SK-N-SH (cell line): ENCODE measurements at regions not wholly inside any gene's neighbourhood (a gene's known extent, or its start where the extent isn't known, plus 50 kb on each side); places are given as distances from the start of the nearest gene placed in this dataset.

Source experiments
- CTCF ChIA-PET: fragments of 300-600, 350-600 bp; formaldehyde crosslinking; extraction: SDS; loops from one replicate; lab custom pipeline; 2021; lab: Yijun Ruan, JAX
- POLR2A ChIA-PET: fragments of 350-600 bp; sonication (Branson Sonifier 250); formaldehyde crosslinking; extraction: SDS; loops from one replicate; lab custom pipeline; 2020; ENCODE audit warnings: antibody characterized with exemption, inconsistent platforms; lab: Yijun Ruan, JAX
- DNase-seq: peaks from one replicate; pipeline ENCODE4 v3.0.0; 2012
- H2AFZ ChIP-seq: fragments of 200-600 bp; sonication (generic); 2 replicates; pipeline ENCODE4 v1.8.1; 2016; ENCODE audit warnings: antibody characterized with exemption, mild to moderate bottlenecking, low read depth
- H3F3A ChIP-seq: fragments of 200-600 bp; sonication (generic); replicated peaks from 2 replicates; pipeline ENCODE3; 2016; ENCODE audit warnings: antibody characterized with exemption, mild to moderate bottlenecking; ENCODE audit not compliant: insufficient read depth
- H3K27ac ChIP-seq, 2 experiments: fragments of 200-500 bp in 1 of 2; fragments of 200-600 bp in 1 of 2; sonication (Bioruptor generic) in 1 of 2; sonication (generic), shearing (Covaris generic) in 1 of 2; 2 replicates each; pipeline versions ENCODE4 v1.5.1 to v1.6.1; 2014 to 2016; ENCODE audit warnings: low read depth in 2 of 2, inconsistent platforms in 1 of 2, low read length in 1 of 2, mild to moderate bottlenecking in 1 of 2, mixed read lengths in 1 of 2
- H3K27me3 ChIP-seq: fragments of 200-600 bp; sonication (generic), shearing (Covaris generic); 2 replicates; pipeline ENCODE4 v1.6.1; 2016; ENCODE audit warnings: mixed run types; ENCODE audit not compliant: insufficient read depth
- H3K36me3 ChIP-seq, 2 experiments: fragments of 200-500 bp in 1 of 2; fragments of 200-600 bp in 1 of 2; sonication (Bioruptor generic) in 1 of 2; sonication (generic) in 1 of 2; replicated peaks in 1 of 2; 2 replicates each; pipeline versions ENCODE3 to v1.5.1; 2014 to 2016; ENCODE audit warnings: low read length in 1 of 2, mild to moderate bottlenecking in 1 of 2; ENCODE audit not compliant: insufficient read depth in 2 of 2, control insufficient read depth in 1 of 2
- H3K4me1 ChIP-seq, 2 experiments: fragments of 200-500 bp in 1 of 2; fragments of 200-600 bp in 1 of 2; sonication (Bioruptor generic) in 1 of 2; sonication (generic), shearing (Covaris generic) in 1 of 2; 2 replicates each; pipeline versions ENCODE4 v1.5.1 to v1.6.1; 2014 to 2016; ENCODE audit warnings: low read depth in 1 of 2, low read length in 1 of 2, mixed run types in 1 of 2; ENCODE audit not compliant: insufficient read depth in 2 of 2, control insufficient read depth in 1 of 2
- H3K4me2 ChIP-seq: fragments of 200-600 bp; sonication (generic), shearing (Covaris generic); 2 replicates; pipeline ENCODE4 v1.6.1; 2017; ENCODE audit warnings: mixed run types
- H3K4me3 ChIP-seq, 2 experiments: fragments of 200-500 bp in 1 of 2; fragments of 200-600 bp in 1 of 2; sonication (Bioruptor generic) in 1 of 2; sonication (generic), shearing (Covaris generic) in 1 of 2; 2 replicates each; pipeline versions ENCODE4 v1.5.1 to v1.8.1; 2014 to 2016; ENCODE audit warnings: low read depth in 2 of 2, inconsistent platforms in 1 of 2, low read length in 1 of 2, mild to moderate bottlenecking in 1 of 2, mixed read lengths in 1 of 2, moderate library complexity in 1 of 2
- H3K79me2 ChIP-seq: fragments of 200-600 bp; sonication (generic); 2 replicates; pipeline ENCODE4 v1.8.1; 2017; ENCODE audit warnings: mild to moderate bottlenecking; ENCODE audit not compliant: insufficient read depth
- H3K9ac ChIP-seq: fragments of 200-600 bp; sonication (generic); 2 replicates; pipeline ENCODE4 v1.6.1; 2017; ENCODE audit warnings: mixed run types
- H3K9me2 ChIP-seq: fragments of 200-600 bp; sonication (generic); 2 replicates; pipeline ENCODE4 v1.6.1; 2017; ENCODE audit warnings: mixed run types
- H3K9me3 ChIP-seq: fragments of 200-600 bp; sonication (generic); 2 replicates; pipeline ENCODE4 v1.6.1; 2017; ENCODE audit warnings: mixed run types, mild to moderate bottlenecking, moderate library complexity
- H4K20me1 ChIP-seq: fragments of 200-600 bp; sonication (generic); 2 replicates; pipeline ENCODE4 v1.6.1; 2017; ENCODE audit warnings: mild to moderate bottlenecking, mixed run types; ENCODE audit not compliant: insufficient read depth
- CHD2 ChIP-seq: fragments of 150-350 bp; IDR thresholded peaks from 2 replicates; pipeline ENCODE4 v1.6.1; 2018; ENCODE audit warnings: low read length; ENCODE audit not compliant: partially characterized antibody
- ELF1 ChIP-seq: IDR thresholded peaks from 2 replicates; pipeline ENCODE4 v1.4.0; 2012
- EP300 ChIP-seq, 2 experiments: IDR thresholded peaks; 2 replicates each; pipeline versions ENCODE4 v1.4.0 to v1.6.1; 2012; ENCODE audit warnings: borderline replicate concordance in 1 of 2, low read depth in 1 of 2, low read length in 1 of 2
- FOSL2 ChIP-seq: IDR thresholded peaks from 2 replicates; pipeline ENCODE4 v1.4.0; 2012; ENCODE audit warnings: low read depth, mild to moderate bottlenecking, moderate library complexity, borderline replicate concordance
- FOXJ3 ChIP-seq: sonication (generic); formaldehyde crosslinking; IDR thresholded peaks from 2 replicates; pipeline ENCODE4 v1.5.1; 2020; ENCODE audit warnings: mild to moderate bottlenecking, missing genetic modification reagents
- FOXM1 ChIP-seq: IDR thresholded peaks from 2 replicates; pipeline ENCODE4 v1.4.0; 2012; ENCODE audit warnings: low read depth, mild to moderate bottlenecking
- GABPA ChIP-seq: IDR thresholded peaks from 2 replicates; pipeline ENCODE4 v1.4.0; 2012; ENCODE audit warnings: low read depth, mild to moderate bottlenecking
- IRF3 ChIP-seq: fragments of 150-350 bp; IDR thresholded peaks from 2 replicates; pipeline ENCODE4 v1.6.1; 2016; ENCODE audit warnings: mild to moderate bottlenecking, low read depth, low read length
- POLR2AphosphoS5 ChIP-seq: IDR thresholded peaks from 2 replicates; pipeline ENCODE4 v1.6.1; 2012; ENCODE audit warnings: low read depth, low read length
- REST ChIP-seq: IDR thresholded peaks from 2 replicates; pipeline ENCODE4 v1.6.1; 2012; ENCODE audit warnings: mild to moderate bottlenecking, low read depth, low read length, moderate library complexity
- SIN3A ChIP-seq: IDR thresholded peaks from 2 replicates; pipeline ENCODE4 v1.6.1; 2012; ENCODE audit warnings: low read depth, mild to moderate bottlenecking, low read length, moderate library complexity, borderline replicate concordance
- SMC3 ChIP-seq: IDR thresholded peaks from 2 replicates; pipeline ENCODE4 v1.6.1; 2012; ENCODE audit warnings: low read depth, low read length, improper control_type of control experiment
- TAF1 ChIP-seq: IDR thresholded peaks from 2 replicates; pipeline ENCODE4 v1.6.1; 2012; ENCODE audit warnings: low read depth, mild to moderate bottlenecking, low read length, moderate library complexity, borderline replicate concordance
- TCF12 ChIP-seq: IDR thresholded peaks from 2 replicates; pipeline ENCODE4 v1.4.0; 2012
- USF1 ChIP-seq: IDR thresholded peaks from 2 replicates; pipeline ENCODE4 v1.4.0; 2012; ENCODE audit warnings: low read depth, borderline replicate concordance
- USF2 ChIP-seq: fragments of 150-350 bp; IDR thresholded peaks from 2 replicates; pipeline ENCODE4 v1.6.1; 2017; ENCODE audit warnings: antibody characterized with exemption, low read length, low read depth, borderline replicate concordance
- YY1 ChIP-seq: IDR thresholded peaks from 2 replicates; pipeline ENCODE4 v1.4.0; 2012; ENCODE audit warnings: low read depth, mild to moderate bottlenecking
- ZBTB33 ChIP-seq: IDR thresholded peaks from 2 replicates; pipeline ENCODE4 v1.4.0; 2012; ENCODE audit warnings: low read depth, borderline replicate concordance
- WGBS: methylation state at CpG from one replicate; pipeline ENCODE4 v1.1.6; 2017; ENCODE audit warnings: low lambda C conversion rate; 5-methylcytosine and 5-hydroxymethylcytosine counted together

GRCh38 chr1:238492271-238492670, 601.5 kb upstream of the ZP4 start:
- Histone ChIP-seq H3K9ac (no peak overlapping the region), H3K9me2 (no peaks in the 10 kb centered on the region), H3K4me1 (no peaks in the 10 kb centered on the region; a peak in 1 of 4 replicates), H2AFZ (no peak overlapping the region), H3K4me3 (no peak overlapping the region), H3F3A (peaks cover 9% of the 10 kb centered on the region)
- POLR2A ChIA-PET, result no interaction called here
- no peak for TF ChIP-seq FOSL2
- no peak for TF ChIP-seq GABPA
- TF ChIP-seq YY1, result no peak
- no peak for TF ChIP-seq ELF1
- no peak for TF ChIP-seq EP300 (IDR thresholded peaks at IDR 0.05; ENCODE audit: borderline replicate concordance in 1 of 2, low read depth in 1 of 2, low read length in 1 of 2)
- TF ChIP-seq ZBTB33, result no peak
- no peak for TF ChIP-seq TAF1
- no peak for TF ChIP-seq IRF3
- no peak for TF ChIP-seq SIN3A
- TF ChIP-seq USF2, result no peak
- TF ChIP-seq, all 33 proteins: peak for 0
- Histone ChIP-seq H3K36me3 (no peaks in the 10 kb centered on the region), H3K9me3 (no peaks in the 10 kb centered on the region), H3K27me3 (no peaks in the 10 kb centered on the region), H3K27ac (no peak overlapping the region), H3K79me2 (no peaks in the 10 kb centered on the region), H4K20me1 (no peaks in the 10 kb centered on the region), H3K4me2 (no peak overlapping the region)
- 82% methylated on average over 9 of the region's 11 CpGs for WGBS
- CTCF ChIA-PET, result no interaction called here
- no peak for DNase-seq

GRCh38 chr1:238491265-238491664, 600.5 kb upstream of the ZP4 start:
- Histone ChIP-seq H3K79me2 (no peaks in the 10 kb centered on the region), H3K4me2 (no peak overlapping the region), H3K9me2 (no peaks in the 10 kb centered on the region), H3K27ac (no peak overlapping the region), H3F3A (peaks cover 9% of the 10 kb centered on the region), H3K36me3 (no peaks in the 10 kb centered on the region), H3K9me3 (no peaks in the 10 kb centered on the region), H3K4me1 (no peaks in the 10 kb centered on the region; a peak in 2 of 4 replicates), H3K9ac (no peak overlapping the region), H4K20me1 (no peaks in the 10 kb centered on the region), H2AFZ (no peak overlapping the region), H3K4me3 (no peak overlapping the region), H3K27me3 (no peaks in the 10 kb centered on the region)
- WGBS, result 79% methylated on average over 10 of the region's 12 CpGs
- no peak for DNase-seq
- CTCF ChIA-PET, result interaction anchor here (1.6 kb wide), 1 partner anchor 9 kb away, joined by 3 read pairs; no protein-coding TSS in a partner anchor
- POLR2A ChIA-PET, result no interaction called here
- no peak for TF ChIP-seq POLR2AphosphoS5
- TF ChIP-seq EP300 (IDR thresholded peaks at IDR 0.05; ENCODE audit: borderline replicate concordance in 1 of 2, low read depth in 1 of 2, low read length in 1 of 2), result no peak
- no peak for TF ChIP-seq USF1
- TF ChIP-seq REST, result no peak
- no peak for TF ChIP-seq FOXJ3 (CRISPR knock-in tag)
- TF ChIP-seq SMC3, result no peak
- no peak for TF ChIP-seq YY1
- TF ChIP-seq CHD2, result no peak
- TF ChIP-seq FOXM1, result no peak
- TF ChIP-seq TCF12, result no peak
- no peak for TF ChIP-seq ZBTB33
- no peak for TF ChIP-seq FOSL2
